GM20000 (cell line): ENCODE measurements at regions not wholly inside any gene's neighbourhood (a gene's known extent, or its start where the extent isn't known, plus 50 kb on each side); places are given as distances from the start of the nearest gene placed in this dataset.

Experiments used
- DNase-seq: peaks from one replicate; pipeline ENCODE4 v3.0.0; 2012; ENCODE audit warnings: low spot score
- CTCF ChIP-seq: IDR thresholded peaks from 2 replicates; pipeline ENCODE4 v1.5.1; 2012; ENCODE audit warnings: mild to moderate bottlenecking, control low read depth; ENCODE audit errors: extremely low read depth, missing control alignments

GRCh38 chr11:19372381-19372780 is 131.6 kb upstream of the E2F8 start:
- TF ChIP-seq CTCF, result no peak
- no peak for DNase-seq

DNA sequence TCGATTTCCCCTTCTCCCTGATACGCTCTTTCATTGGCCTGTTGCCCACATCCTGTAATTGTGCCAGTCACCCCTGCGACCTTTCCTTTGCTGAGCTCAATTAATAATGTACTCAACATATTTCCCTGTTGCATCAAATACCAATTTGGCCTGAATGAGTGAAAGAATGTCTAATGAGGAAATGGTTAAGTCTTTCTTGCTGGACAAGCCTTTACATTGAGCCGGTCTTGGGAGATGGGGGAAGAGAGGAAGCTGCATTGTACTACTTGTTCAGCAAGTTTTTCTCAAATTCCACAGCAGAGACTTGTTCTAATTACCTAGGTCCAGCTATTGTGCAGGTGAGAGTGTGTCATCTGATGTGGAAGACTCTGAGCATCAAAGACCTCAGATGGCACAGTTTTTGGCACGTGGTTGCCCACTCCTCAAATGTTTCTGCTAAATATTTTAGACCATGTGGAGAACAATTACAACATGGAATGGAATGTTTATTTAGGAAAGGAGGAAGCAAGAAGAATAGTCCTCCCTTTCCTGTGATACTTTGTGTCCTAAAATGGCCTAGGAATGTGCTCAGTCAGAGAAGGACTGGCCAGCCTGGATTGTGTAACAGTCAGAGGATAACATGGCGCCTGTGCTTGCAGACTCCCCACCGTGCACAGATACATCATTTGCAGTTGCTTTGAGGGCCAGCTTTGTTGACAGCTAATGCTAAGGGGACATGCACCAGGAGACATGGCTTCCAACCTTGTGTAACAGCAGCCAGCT is 129.5 kb upstream of the E2F8 start:
- no peak for DNase-seq
- no peak for TF ChIP-seq CTCF

- no peak for DNase-seq
- no peak for TF ChIP-seq CTCF
Measured at GRCh38 chr11:19368726-19369375, 128.1 kb upstream of the E2F8 start.

DNA sequence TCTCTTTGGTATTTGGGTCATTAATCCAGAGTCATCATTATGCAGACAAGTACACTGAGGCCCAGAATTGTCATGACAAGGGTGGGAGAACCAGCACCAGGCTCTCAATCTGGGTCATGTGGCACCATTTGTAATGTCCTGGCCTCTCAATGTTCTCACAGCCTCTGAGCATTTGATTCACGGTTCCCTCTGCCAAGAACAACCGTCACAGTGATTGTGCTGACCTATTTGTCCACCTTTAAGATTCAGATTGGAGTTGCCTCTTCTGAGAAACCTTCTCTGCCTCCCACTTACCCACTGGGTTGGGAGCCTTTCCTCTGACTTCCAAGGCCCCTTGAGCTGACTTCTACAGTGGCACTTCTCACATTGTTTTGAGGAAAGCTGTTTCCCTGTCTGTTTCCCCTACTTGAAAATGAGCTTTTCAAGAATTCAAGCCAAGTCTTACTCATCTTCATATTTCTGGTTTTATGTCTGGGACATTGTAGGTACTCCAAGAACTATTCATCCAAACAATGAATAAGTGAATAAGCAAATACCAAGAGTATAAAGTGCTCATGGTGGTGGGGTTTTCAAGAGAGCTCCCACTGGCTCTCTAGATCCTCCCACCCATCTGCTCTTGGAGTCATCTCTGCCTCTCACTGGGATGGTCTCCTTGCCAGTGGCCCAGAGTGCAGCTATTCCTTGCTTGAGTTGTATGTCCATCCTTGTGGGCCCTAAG is 126.4 kb upstream of the E2F8 start:
- no peak for DNase-seq

GRCh38 chr11:19365743-19366410 is 125.1 kb upstream of the E2F8 start:
- DNase-seq, result no peak
- TF ChIP-seq CTCF, result no peak

More for the DNA sequence above, 126.4 kb upstream of the E2F8 start:
- TF ChIP-seq CTCF, result no peak

DNA sequence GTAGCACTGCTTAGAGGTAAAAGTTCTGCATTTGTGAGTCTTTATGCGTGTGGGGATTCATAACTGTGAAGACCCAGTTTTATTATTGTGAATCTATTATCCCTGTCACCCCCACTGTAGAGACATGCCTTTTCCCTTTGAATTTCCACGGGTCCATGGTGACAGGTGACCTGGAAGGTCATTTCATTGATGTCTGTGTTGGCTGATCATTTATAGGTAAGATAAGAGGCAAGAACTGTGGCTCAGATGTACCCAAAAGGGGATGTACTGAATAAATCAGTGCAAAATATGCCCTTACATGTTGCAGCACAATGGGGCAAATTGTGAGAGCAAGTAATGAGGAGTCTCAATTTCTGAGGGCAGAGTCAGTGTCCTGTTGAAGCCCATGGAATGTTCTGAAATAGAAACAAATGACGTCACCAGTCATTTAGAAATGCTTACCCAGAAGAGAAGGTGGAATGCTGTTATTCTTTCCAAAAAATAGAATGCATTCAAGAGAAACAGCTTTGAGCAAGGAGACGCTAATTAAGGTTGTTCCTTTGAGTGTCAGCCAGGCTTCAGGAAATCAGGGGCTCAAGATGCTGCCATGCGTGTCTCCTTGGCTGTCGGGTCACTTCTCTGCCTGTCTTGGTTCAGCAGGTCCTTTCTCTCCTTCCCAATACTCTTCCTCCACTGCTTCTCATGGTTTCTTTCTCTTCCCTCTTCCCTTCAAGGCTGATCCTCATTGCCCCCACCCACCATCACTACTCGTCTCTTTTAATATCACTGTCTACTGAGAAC is 118.7 kb upstream of the E2F8 start:
- no peak for DNase-seq

More for the DNA sequence above, 118.7 kb upstream of the E2F8 start:
- TF ChIP-seq CTCF, result no peak
